ENCODE measurements at regions not wholly inside any gene's neighbourhood (a gene's known extent, or its start where the extent isn't known, plus 50 kb on each side); places are given as distances from the start of the nearest gene placed in this dataset.
"Not testable (repeated sequence)": the region's sequence is repeated elsewhere in the genome, so short reads cannot be mapped to it uniquely, and the experiment has no call there.

GRCh38 chr13:54440853-54441400 is 1412.3 kb downstream of the OLFM4 start:
- TF ChIP-seq CTCF (IDR thresholded peaks at IDR 0.05; ENCODE audit: low read depth, low read length, missing input control); YY1 (IDR thresholded peaks at IDR 0.05); TAF1 (conservative IDR thresholded peaks at IDR 0.05); REST (IDR thresholded peaks at IDR 0.05); ZBTB33 (IDR thresholded peaks at IDR 0.05); SP1 (IDR thresholded peaks at IDR 0.05); RAD21 (IDR thresholded peaks at IDR 0.05); ATF3 (IDR thresholded peaks at IDR 0.05): not testable (repeated sequence)
